T-helper 1 cell treated with Interleukin-12 subunit alpha and Interleukin-12 subunit beta and Interleukin-4 antibody, amounts not matched to agents 30 ng/mL and 1 ng/mL, for 36 hours (primary cell): ENCODE measurements at regions not wholly inside any gene's neighbourhood (a gene's known extent, or its start where the extent isn't known, plus 50 kb on each side); places are given as distances from the start of the nearest gene placed in this dataset.

Experiments
- intact Hi-C: fragments of 100-400 bp; cut with micrococcal nuclease; formaldehyde crosslinking; loops from one replicate; pipeline ENCODE4 v1.15.1; 2024

GRCh38 chr21:25338415-25338814, 268.9 kb downstream of the MRPL39 start:
- intact Hi-C loops: no loop called here

GRCh38 chr21:25334046-25334730, 273.1 kb downstream of the MRPL39 start:
- intact Hi-C loops: no loop called here

GRCh38 chr21:25331286-25331685, 276.0 kb downstream of the MRPL39 start:
- intact Hi-C loops: no loop called here

GRCh38 chr21:25330266-25330665, 277.0 kb downstream of the MRPL39 start:
- intact Hi-C loops: no loop called here

DNA sequence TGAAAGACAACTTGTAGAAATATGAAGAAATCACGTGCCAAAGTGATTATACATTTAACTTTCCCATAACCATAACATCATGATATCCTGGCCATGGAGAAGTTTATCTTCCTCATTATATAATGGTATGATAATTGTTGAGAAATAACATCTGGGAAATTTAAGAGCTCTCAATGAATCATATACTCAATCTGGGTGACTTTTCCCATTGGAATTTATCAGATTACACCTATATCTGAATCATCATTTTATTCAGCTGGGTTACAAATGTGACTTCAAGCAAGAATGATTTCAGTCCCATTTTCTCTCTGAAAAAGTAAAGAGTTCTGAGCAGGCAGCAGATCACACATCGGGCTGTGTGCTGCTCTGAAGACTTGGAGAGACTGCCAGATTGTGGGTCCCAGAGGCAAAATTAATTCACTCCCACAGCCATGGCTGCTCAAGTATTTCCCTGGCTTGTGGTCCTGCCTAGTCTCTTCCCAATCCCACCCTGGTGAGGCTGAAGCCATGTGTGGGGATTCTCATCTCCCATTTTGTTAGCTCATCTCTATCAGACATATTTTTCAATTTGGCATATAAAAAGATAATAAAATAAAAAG, 278.0 kb downstream of the MRPL39 start:
- intact Hi-C loops: no loop called here

- intact Hi-C loops: no loop called here
Observed at GRCh38 chr21:25328736-25329135, 278.5 kb downstream of the MRPL39 start.

GRCh38 chr21:25326181-25326580, 281.1 kb downstream of the MRPL39 start:
- intact Hi-C loops: no loop called here

- intact Hi-C loops: no loop called here
Observed at GRCh38 chr21:25324666-25325065, 282.6 kb downstream of the MRPL39 start.

- intact Hi-C loops: no loop called here
Observed at GRCh38 chr21:25323356-25323949, 283.8 kb downstream of the MRPL39 start.

DNA sequence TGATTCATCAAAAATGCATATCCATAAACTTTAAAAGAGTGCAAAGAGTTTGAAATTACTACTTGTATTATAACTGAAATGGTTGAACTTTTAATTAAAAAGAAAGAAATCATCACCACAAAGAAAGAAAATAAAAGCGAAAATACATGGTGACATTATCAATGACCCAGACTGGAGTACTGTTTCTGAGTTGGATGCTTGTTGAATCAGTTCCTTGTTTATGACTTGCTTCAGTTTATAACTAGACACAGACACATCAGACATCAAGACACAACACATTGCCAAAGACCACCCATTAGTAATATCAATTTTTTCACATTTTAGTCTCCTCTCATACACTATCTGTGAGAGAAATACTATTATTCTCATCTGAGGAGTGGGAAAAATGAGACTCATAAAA, 293.0 kb downstream of the MRPL39 start:
- intact Hi-C loops: no loop called here

DNA sequence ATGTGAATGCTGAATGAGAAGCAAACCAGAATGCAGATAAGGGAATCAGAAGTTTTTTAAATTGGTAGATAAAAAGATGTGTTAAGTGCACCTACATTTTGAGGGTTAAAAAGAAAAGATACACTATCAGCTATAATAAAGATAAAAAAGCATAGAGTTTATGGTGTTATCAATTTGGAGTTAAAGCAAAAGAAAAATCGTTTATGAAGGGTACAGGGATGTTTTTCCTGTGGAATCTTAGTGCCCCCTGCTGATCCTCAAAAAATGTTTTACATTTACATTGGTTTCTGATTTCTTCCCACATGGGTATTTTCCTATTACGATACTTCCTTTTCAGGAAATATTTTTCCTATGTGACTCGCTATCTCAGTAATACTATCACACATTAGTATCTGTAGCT, 293.5 kb downstream of the MRPL39 start:
- intact Hi-C loops: no loop called here

DNA sequence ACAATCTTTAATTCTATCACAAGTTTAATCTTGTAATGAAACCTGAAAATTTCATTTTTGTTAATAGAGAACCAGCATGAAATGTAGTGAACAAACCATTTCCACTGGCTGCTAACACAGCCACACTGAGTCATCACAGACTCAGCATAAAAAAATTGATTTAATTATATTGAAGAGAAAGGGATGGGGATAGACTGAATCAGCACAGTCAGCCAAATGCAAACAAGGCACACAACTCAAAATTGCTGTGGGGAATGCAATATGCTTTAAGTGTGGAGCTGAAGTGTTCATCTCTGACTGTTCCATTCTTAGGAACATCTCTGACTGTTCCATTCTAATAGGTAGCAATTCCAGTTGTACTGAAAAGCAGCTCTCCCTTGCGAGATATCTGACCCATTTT, 299.8 kb downstream of the MRPL39 start:
- intact Hi-C loops: no loop called here

GRCh38 chr21:25304611-25305010, 302.7 kb downstream of the MRPL39 start:
- intact Hi-C loops: no loop called here

DNA sequence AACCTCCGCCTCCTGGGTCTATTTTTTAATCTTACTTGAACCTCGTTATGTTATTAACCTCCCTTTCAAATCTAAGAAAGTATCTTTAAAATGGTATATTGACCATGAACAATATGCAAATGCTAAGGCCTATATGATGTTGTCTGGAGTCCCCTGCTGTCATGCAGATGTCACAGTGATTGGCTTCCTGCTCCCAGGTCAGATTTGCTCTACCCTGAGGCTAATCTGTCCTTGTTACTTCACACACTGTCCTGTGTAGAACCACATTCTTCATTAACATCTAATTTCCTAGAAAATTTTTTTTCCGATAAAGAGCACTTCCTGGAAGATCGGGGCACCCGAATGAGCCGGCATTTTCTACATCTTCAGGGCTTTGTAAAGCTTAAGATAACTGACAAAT, 306.6 kb downstream of the MRPL39 start:
- intact Hi-C loops: no loop called here

DNA sequence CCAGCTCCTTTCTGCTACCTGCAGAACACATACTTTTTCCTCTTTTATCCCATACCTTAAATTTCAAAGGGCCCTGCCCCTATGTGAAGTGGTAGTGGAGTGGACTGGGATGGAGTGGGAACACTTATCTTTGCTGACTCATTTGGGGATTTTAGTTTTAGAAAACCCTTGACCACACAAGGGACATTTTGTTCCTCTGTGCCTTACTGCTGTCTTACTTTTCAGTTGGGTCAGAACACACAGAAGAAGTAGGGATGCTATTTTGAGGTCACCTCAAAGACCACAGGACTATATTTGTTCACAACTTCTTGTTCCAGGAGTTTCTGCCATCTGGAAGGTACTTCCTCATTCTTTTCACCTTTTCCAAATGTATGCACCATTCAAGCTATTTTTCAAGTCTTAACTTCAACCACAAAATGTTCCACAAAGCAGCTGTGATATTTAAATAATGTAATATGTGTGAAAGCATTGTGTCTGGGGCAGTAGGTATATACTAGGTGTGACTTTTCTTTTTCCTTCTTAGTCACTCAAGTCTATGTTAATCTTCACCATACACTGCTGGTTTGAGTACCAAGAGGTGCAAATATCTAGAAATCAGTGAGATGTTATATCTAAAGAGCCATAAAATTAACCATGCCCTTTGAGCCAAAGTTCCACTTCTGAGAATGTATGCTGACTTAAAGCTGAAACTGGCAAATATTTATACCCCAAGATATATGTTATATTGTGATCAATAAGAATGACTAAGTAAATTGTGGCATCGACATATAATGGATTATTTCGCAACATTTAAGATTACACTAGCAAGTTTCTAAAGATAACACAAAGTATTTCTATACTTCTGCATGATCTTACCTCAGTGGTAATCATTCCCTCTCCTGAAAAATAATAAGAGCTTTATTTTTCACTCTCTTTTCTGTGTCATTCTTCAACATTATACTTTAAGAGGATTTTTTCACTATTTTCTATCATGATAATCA, 308.5 kb downstream of the MRPL39 start:
- intact Hi-C loops: no loop called here

- intact Hi-C loops: no loop called here
Observed at GRCh38 chr21:25297117-25297516, 310.2 kb downstream of the MRPL39 start.

DNA sequence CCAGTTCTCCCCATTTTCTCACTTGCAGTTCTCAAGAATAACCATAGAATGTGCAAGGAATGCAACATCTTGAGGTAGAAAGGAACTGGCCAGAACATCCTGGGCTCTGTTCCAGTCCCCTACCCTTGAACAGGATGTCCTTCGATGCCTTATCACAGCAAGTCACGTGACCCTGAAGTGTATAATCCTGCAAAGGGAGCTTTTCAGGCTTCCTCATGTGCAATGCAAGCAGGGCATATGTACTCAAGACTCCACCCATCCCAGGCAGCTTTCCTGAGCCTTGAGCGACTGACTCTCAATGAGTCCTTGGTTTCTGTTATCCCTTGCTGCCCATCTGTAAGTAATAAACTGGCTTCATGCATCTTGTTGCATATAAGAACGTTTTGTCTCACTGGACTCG, 311.0 kb downstream of the MRPL39 start:
- intact Hi-C loops: no loop called here

GRCh38 chr21:25292396-25292795, 314.9 kb downstream of the MRPL39 start:
- intact Hi-C loops: no loop called here

GRCh38 chr21:25283720-25284119, 323.6 kb downstream of the MRPL39 start:
- intact Hi-C loops: loop anchor here (1.0 to 5.0 kb wide), 2 partner anchors 103 to 279 kb away; no protein-coding TSS in a partner anchor

DNA sequence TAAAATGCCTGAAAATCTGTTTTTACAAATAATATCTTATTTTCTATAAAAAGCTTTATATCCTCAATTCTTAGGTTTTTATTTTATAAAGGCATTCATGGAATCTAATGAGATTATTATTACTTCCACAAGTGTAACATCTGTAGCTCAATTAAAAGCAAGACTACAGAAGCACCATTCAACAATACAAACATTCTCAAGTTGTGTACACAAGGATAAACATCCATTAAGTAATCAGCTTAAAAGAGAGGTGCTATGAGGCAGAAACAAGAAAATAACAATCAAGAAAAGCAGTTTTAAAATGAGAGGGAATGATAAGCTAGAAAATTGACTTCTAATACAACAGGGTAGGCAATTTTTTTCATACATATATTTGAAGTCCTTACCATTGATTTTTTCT, 326.1 kb downstream of the MRPL39 start:
- intact Hi-C loops: loop anchor here (5.0 kb wide), 1 partner anchor 281 kb away; no protein-coding TSS in a partner anchor

- intact Hi-C loops: loop anchor here (5.0 kb wide), 1 partner anchor 282 kb away; no protein-coding TSS in a partner anchor
Observed at GRCh38 chr21:25280061-25280460, 327.2 kb downstream of the MRPL39 start.

- intact Hi-C loops: no loop called here
Observed at GRCh38 chr21:25273959-25274358, 333.3 kb downstream of the MRPL39 start.
